SU-DHL-6 (cell line): ENCODE measurements at regions not wholly inside any gene's neighbourhood (a gene's known extent, or its start where the extent isn't known, plus 50 kb on each side); places are given as distances from the start of the nearest gene placed in this dataset.

Source experiments
- EZH2phosphoT487 ChIP-seq: fragments of 200-600 bp; sonication (generic), shearing (Covaris generic); conservative IDR thresholded peaks from 2 replicates; pipeline ENCODE4 v1.6.1; 2018; ENCODE audit warnings: mild to moderate bottlenecking, antibody characterized with exemption, low read length, moderate library complexity, mixed read lengths
- TF ChIP-seq, protein P1 (sequence below): fragments of 200-600 bp; sonication (generic); IDR thresholded peaks from one replicate; pipeline ENCODE4 v1.5.1; 2017; ENCODE audit warnings: antibody characterized with exemption, mild to moderate bottlenecking, low read length, moderate library complexity; ENCODE audit not compliant: insufficient read depth, poor library complexity, severe bottlenecking

DNA sequence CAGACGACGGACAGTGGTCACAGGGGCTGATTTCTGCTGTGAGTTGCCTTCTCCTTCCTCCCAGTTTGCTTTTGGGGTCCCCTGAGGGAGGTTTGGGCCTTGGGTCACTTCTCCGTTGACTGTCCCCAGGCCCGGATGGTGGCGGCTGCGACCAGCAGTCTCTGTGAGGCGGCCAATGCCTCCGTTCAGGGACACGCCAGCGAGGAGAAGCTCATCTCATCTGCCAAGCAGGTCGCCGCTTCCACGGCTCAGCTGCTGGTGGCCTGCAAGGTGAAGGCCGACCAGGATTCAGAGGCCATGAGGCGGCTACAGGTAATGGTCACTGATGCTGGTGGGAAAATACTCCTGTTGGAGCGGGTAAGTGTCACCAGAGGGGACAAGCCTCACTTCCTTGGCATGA lies 206.8 kb upstream of the TPM1 start:
- TF ChIP-seq, protein P1, sequence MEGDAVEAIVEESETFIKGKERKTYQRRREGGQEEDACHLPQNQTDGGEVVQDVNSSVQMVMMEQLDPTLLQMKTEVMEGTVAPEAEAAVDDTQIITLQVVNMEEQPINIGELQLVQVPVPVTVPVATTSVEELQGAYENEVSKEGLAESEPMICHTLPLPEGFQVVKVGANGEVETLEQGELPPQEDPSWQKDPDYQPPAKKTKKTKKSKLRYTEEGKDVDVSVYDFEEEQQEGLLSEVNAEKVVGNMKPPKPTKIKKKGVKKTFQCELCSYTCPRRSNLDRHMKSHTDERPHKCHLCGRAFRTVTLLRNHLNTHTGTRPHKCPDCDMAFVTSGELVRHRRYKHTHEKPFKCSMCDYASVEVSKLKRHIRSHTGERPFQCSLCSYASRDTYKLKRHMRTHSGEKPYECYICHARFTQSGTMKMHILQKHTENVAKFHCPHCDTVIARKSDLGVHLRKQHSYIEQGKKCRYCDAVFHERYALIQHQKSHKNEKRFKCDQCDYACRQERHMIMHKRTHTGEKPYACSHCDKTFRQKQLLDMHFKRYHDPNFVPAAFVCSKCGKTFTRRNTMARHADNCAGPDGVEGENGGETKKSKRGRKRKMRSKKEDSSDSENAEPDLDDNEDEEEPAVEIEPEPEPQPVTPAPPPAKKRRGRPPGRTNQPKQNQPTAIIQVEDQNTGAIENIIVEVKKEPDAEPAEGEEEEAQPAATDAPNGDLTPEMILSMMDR, result no peak
- TF ChIP-seq EZH2phosphoT487, result no peak
